Aorta (tissue), 5 donors: ENCODE measurements at regions not wholly inside any gene's neighbourhood (a gene's known extent, or its start where the extent isn't known, plus 50 kb on each side); places are given as distances from the start of the nearest gene placed in this dataset.

Experiments
- ATAC-seq: fragments of 200-7000 bp; cut with Tn5 transposase; one replicate; pipeline ENCODE4 v1.9.1; 2022; ENCODE audit warnings: moderate library complexity; ENCODE audit not compliant: low FRiP score
- DNase-seq, 2 donors: peaks; one replicate each; pipeline ENCODE4 v3.0.0-alpha.2; 2020
- H3K27ac ChIP-seq, 2 donors: one replicate each; pipeline ENCODE4 v1.5.1; 2013; ENCODE audit warnings: low read length in 2 of 2, mild to moderate bottlenecking in 2 of 2, moderate library complexity in 2 of 2, control low read depth in 1 of 2, inconsistent platforms in 1 of 2, low read depth in 1 of 2
- H3K27me3 ChIP-seq, 2 donors: one replicate each; pipeline ENCODE4 v1.6.1; 2013; ENCODE audit warnings: control low read depth in 1 of 2, low read length in 1 of 2, mild to moderate bottlenecking in 1 of 2, moderate library complexity in 1 of 2; ENCODE audit not compliant: insufficient read depth in 2 of 2, control insufficient read depth in 1 of 2
- H3K36me3 ChIP-seq, 2 donors: one replicate each; pipeline ENCODE4 v1.6.1; 2013; ENCODE audit warnings: control low read depth in 1 of 2, low read length in 1 of 2, mild to moderate bottlenecking in 1 of 2; ENCODE audit not compliant: insufficient read depth in 2 of 2, control insufficient read depth in 1 of 2
- H3K4me1 ChIP-seq, 2 donors: one replicate each; pipeline ENCODE4 v1.6.1; 2013; ENCODE audit warnings: low read length in 2 of 2, control low read depth in 1 of 2, mild to moderate bottlenecking in 1 of 2, moderate library complexity in 1 of 2; ENCODE audit not compliant: insufficient read depth in 2 of 2, control insufficient read depth in 1 of 2
- H3K4me3 ChIP-seq, 2 donors: one replicate each; pipeline ENCODE4 v1.5.1; 2013; ENCODE audit warnings: low read length in 2 of 2, control low read depth in 1 of 2, mild to moderate bottlenecking in 1 of 2
- H3K9me3 ChIP-seq: one replicate; pipeline ENCODE4 v1.6.1; 2013; ENCODE audit warnings: mild to moderate bottlenecking, low read length; ENCODE audit not compliant: control insufficient read depth
- WGBS, 2 donors: extraction: QIAGEN DNeasy Blood & Tissue Kit; methylation state at CpG; one replicate each; pipeline ENCODE4 v1.1.7; 2013; 5-methylcytosine and 5-hydroxymethylcytosine counted together
- intact Hi-C, 2 donors: fragments of 100-400 bp; cut with DNase I; formaldehyde crosslinking; loops; one replicate each; pipeline versions ENCODE4 v1.14.2 to v1.15.0; 2022
- donor health status: healthy with polysubstance abuse.
- donor health status: Bipolar disorder and iron deficiency.
- donor health status: DM: no; HTN: no; CAD: no.
- donor health status: DM: no; HTN: no; CAD: no.
- donor health status: DM: yes; HTN: yes; CAD: no.

DNA sequence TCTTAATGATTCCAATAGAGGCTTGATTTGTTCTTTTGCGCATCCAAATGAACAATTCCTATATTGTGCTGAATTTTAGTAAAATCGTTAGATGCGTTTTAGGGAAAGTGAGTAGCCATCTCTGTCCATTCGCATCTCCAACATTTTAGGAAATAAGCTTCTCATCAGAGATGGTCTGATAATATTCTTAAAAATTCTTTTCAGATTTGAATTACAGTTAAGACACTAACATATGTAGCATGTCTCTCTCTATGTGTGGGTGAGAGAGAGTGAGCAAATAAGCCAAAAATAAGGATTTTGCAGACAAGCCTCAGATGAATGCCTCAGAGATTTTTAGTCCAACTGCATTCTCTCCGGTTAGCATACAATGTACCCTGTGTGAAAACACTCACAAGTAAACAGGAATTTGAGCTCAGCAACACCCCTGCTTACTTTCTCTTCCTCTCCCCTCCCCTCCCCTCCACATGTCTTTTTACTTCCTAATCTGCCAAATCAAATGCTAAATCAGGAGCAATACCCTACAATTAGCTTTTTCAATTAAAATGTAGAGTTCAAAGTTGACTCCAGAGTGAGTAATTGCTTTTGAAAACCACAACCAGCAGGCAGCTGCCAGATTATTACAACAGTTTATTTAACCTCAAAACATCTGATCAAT lies 354.4 kb downstream of the CRPPA start:
- WGBS, 2 donors, result 71 to 82% methylated on average over 5 of the region's 5 CpGs
- no peak for DNase-seq
- H3K4me1 ChIP-seq, result peaks cover 0 to 2% of the 10 kb centered on the region in 2 donors
- no peaks in the 10 kb centered on the region for H3K9me3 ChIP-seq
- peak; percentile 36 for ATAC-seq
- intact Hi-C loops, result loop anchor here (10.0 kb wide), 3 partner anchors 202 to 342 kb away; no protein-coding TSS in a partner anchor
- H3K36me3 ChIP-seq, result no peaks in the 10 kb centered on the region
- no peak overlapping the region for H3K4me3 ChIP-seq
- H3K27me3 ChIP-seq, result no peaks in the 10 kb centered on the region
- H3K27ac ChIP-seq, result no peak overlapping the region

GRCh38 chr7:16065939-16066338 lies 355.4 kb downstream of the CRPPA start:
- no peak overlapping the region for H3K27ac ChIP-seq
- peaks cover 0 to 2% of the 10 kb centered on the region in 2 donors for H3K4me1 ChIP-seq
- intact Hi-C loops, result loop anchor here (10.0 kb wide), 3 partner anchors 201 to 341 kb away; no protein-coding TSS in a partner anchor

DNA sequence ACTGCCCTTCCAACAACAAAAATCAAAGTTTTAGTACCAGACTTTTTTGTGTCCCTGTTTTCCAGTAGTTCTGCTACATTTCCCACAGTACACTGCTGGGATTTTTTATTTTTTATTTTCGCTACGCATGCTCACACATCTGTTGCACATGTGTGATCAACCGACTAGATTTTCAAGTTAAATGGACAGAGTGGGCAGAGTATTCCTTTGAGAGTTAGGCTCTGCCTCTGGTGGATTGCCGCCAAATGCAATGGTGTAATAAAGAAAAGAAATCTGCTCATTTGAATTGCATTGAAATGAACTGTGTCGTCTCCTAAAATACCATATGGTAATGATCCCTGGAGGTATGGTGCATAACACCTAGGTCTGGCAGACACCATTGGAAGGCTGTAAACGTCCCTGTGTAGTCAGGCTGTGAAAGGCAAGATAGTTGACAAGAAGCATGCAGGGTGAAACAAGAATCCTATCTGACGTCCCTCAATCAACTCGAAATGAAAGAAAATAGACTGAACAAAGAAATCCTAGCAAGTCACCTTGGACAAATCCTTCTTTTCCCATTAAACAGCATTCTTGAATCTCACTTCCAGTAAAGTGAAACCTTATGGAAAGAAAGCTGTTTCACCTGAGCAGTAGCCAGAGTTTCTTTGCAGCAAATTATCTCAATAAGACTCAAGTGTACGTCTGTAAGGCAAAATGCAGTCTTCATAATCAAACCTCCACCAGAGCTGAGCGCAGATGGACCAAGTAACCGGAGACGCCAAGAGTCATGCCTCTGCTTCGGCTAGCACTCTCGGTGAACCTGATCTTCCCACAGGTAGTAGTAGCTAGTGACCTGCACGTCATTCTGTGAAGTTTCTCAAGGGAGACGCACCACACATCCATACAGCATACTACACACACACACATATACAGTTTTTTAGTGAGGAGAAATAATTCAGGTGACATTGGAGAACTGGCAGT lies 357.3 kb downstream of the CRPPA start:
- H3K27ac ChIP-seq, result no peak overlapping the region
- intact Hi-C loops, result loop anchor here (10.0 kb wide), 3 partner anchors 199 to 339 kb away; no protein-coding TSS in a partner anchor
- H3K4me1 ChIP-seq, result peaks cover 0 to 2% of the 10 kb centered on the region in 2 donors
- DNase-seq (no peak), ATAC-seq (no peak)
- peak overlapping the region in 1 of 2 donors; percentile 14 for H3K4me3 ChIP-seq
- 62 to 69% methylated on average over 16 of the region's 16 CpGs for WGBS, 2 donors
- H3K36me3 ChIP-seq, result no peaks in the 10 kb centered on the region
- H3K27me3 ChIP-seq, result no peaks in the 10 kb centered on the region
- H3K9me3 ChIP-seq, result no peaks in the 10 kb centered on the region

More at GRCh38 chr7:16065939-16066338, 355.4 kb downstream of the CRPPA start:
- no peaks in the 10 kb centered on the region for H3K36me3 ChIP-seq
- H3K9me3 ChIP-seq, result no peaks in the 10 kb centered on the region
- ATAC-seq (no peak), DNase-seq (no peak)
- no peak overlapping the region for H3K4me3 ChIP-seq
- H3K27me3 ChIP-seq, result no peaks in the 10 kb centered on the region

DNA sequence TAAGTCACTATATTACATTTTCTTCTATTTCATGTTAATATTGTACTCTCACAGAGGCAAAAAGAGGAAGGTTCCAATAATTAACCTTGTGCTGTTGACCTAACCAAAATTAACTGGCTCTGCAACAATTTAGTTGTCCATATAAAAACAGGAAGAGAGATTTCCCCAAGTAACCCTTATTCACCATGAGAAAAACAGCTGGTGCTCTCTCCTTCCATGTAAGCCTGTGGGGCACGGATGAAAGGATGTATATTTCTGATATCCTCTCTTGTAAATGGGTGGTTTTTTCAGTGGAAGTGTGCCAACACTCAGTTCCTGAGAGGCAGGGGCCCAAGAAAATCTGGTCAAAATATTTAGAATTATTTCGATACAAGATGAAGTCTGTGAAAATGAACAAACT lies 358.1 kb downstream of the CRPPA start:
- no peaks in the 10 kb centered on the region for H3K9me3 ChIP-seq
- no peak overlapping the region for H3K4me3 ChIP-seq
- H3K36me3 ChIP-seq, result no peaks in the 10 kb centered on the region
- WGBS, 2 donors, result 42 to 56% methylated on average over 2 of the region's 2 CpGs
- H3K27me3 ChIP-seq, result no peaks in the 10 kb centered on the region
- H3K27ac ChIP-seq, result no peak overlapping the region
- intact Hi-C loops, result loop anchor here (10.0 kb wide), 3 partner anchors 198 to 338 kb away; no protein-coding TSS in a partner anchor
- DNase-seq (no peak), ATAC-seq (no peak)
- peaks cover 0 to 2% of the 10 kb centered on the region in 2 donors for H3K4me1 ChIP-seq

GRCh38 chr7:16062269-16062668 lies 359.1 kb downstream of the CRPPA start:
- Histone ChIP-seq H3K9me3 (no peaks in the 10 kb centered on the region), H3K27me3 (no peaks in the 10 kb centered on the region), H3K36me3 (no peaks in the 10 kb centered on the region), H3K4me1 (peaks cover 0 to 2% of the 10 kb centered on the region in 2 donors), H3K4me3 (no peak overlapping the region), H3K27ac (no peak overlapping the region)
- intact Hi-C loops, result loop anchor here (10.0 kb wide), 3 partner anchors 197 to 337 kb away; no protein-coding TSS in a partner anchor
- DNase-seq (no peak), ATAC-seq (peak; percentile 69)
- 3 to 4% methylated on average over 1 of the region's 1 CpG for WGBS, 2 donors

DNA sequence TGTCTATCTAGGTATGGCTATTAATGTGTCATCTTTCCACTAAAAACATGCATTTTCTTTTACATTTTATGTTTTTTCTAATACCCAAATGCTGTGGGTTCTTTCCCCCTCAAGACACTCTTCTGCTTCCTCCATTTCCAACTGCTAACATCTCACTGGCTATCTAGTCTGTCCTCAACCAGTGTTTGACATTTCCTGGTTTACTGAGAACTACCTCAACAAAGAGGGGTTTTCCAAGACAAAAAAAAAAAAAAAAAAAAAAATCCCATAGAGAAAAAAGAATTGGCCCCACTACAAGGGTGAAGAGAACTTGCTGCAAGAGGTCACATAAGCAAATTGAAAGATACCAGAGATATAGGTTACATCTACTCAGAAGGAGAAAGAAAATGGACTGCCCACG lies 359.7 kb downstream of the CRPPA start:
- Histone ChIP-seq H3K9me3 (no peaks in the 10 kb centered on the region), H3K27ac (no peak overlapping the region), H3K4me3 (no peak overlapping the region), H3K36me3 (no peaks in the 10 kb centered on the region), H3K4me1 (peaks cover 0 to 2% of the 10 kb centered on the region in 2 donors), H3K27me3 (no peaks in the 10 kb centered on the region)
- ATAC-seq (no peak), DNase-seq (no peak)
- WGBS, 2 donors, result 85 to 89% methylated on average over 1 of the region's 1 CpG
- intact Hi-C loops, result loop anchor here (10.0 kb wide), 3 partner anchors 197 to 337 kb away; no protein-coding TSS in a partner anchor

GRCh38 chr7:16061011-16061410 lies 360.3 kb downstream of the CRPPA start:
- WGBS, 2 donors, result 93 to 97% methylated on average over 5 of the region's 5 CpGs
- H3K36me3 ChIP-seq, result no peaks in the 10 kb centered on the region
- intact Hi-C loops, result loop anchor here (10.0 kb wide), 3 partner anchors 196 to 336 kb away; no protein-coding TSS in a partner anchor

DNA sequence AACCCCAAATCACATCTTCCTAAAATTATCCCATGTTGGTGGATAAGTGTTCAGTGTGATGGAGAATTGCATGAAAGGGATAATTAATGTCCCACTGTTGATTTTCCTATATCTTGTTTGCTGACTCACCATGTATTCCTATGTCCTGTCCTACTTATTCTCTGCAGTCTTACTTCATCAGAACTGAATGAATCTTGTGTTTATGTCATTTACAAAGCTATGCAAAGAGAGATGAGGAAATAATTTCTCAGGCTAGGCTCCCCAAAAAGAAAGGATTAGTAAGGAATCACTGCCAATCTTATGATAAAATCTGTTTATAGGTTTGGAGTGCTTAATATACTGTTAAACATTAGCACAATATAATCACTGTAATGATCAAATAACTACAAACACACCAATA lies 360.8 kb downstream of the CRPPA start:
- Histone ChIP-seq H3K27me3 (no peaks in the 10 kb centered on the region), H3K36me3 (no peaks in the 10 kb centered on the region), H3K4me3 (no peak overlapping the region), H3K9me3 (no peaks in the 10 kb centered on the region), H3K4me1 (peaks cover 0 to 2% of the 10 kb centered on the region in 2 donors), H3K27ac (no peak overlapping the region)
- ATAC-seq, result no peak
- intact Hi-C loops, result loop anchor here (10.0 kb wide), 3 partner anchors 196 to 336 kb away; no protein-coding TSS in a partner anchor
- DNase-seq, result no peak

More at GRCh38 chr7:16061011-16061410, 360.3 kb downstream of the CRPPA start:
- Histone ChIP-seq H3K9me3 (no peaks in the 10 kb centered on the region), H3K27ac (no peak overlapping the region), H3K4me1 (peaks cover 0 to 2% of the 10 kb centered on the region in 2 donors), H3K27me3 (no peaks in the 10 kb centered on the region), H3K4me3 (no peak overlapping the region)
- no peak for DNase-seq
- no peak for ATAC-seq
